ENCODE measurements at regions not wholly inside any gene's neighbourhood (a gene's known extent, or its start where the extent isn't known, plus 50 kb on each side); places are given as distances from the start of the nearest gene placed in this dataset.

GRCh38 chr20:51189814-51190782 lies 167.2 kb upstream of the KCNG1 start:
- ChIA-PET CTCF (interaction anchor here (1.4 to 1.5 kb wide), 2 partner anchors 14 to 117 kb away, joined by 4 to 5 read pairs; no protein-coding TSS in a partner anchor), POLR2A (no interaction called here)
- no peak overlapping the region for H2AFZ ChIP-seq (ENCODE audit: low read depth)
- DNase-seq, result no peak
- WGBS (ENCODE audit: low lambda C conversion rate), result 64% methylated on average over 11 of the region's 12 CpGs
- H3K9me3 ChIP-seq, result no peaks in the 10 kb centered on the region
- H3K9me2 ChIP-seq, result no peaks in the 10 kb centered on the region
- H3F3A ChIP-seq (replicated peaks; ENCODE audit: insufficient read depth), result no peaks in the 10 kb centered on the region
- peaks cover 0 to 26% of the 10 kb centered on the region in 2 experiments; a peak in 1 of 4 replicates for H3K4me1 ChIP-seq (ENCODE audit: control insufficient read depth in 1 of 2, insufficient read depth in 2 of 2, low read depth in 1 of 2, low read length in 1 of 2)
- no peaks in the 10 kb centered on the region for H3K36me3 ChIP-seq (replicated peaks in 1 of 2; ENCODE audit: control insufficient read depth in 1 of 2, insufficient read depth in 2 of 2, low read length in 1 of 2)
- H3K9ac ChIP-seq, result no peak overlapping the region
- TF ChIP-seq TCF12 (IDR thresholded peaks at IDR 0.05) (no peak), YY1 (IDR thresholded peaks at IDR 0.05; ENCODE audit: low read depth) (no peak), ELF1 (IDR thresholded peaks at IDR 0.05) (no peak), POLR2AphosphoS5 (IDR thresholded peaks at IDR 0.05; ENCODE audit: low read depth, low read length) (no peak), MXI1 (IDR thresholded peaks at IDR 0.05; ENCODE audit: low read depth, low read length) (no peak), RAD21 (IDR thresholded peaks at IDR 0.05; ENCODE audit: low read length) (no peak), EP300 (IDR thresholded peaks at IDR 0.05; ENCODE audit: borderline replicate concordance in 1 of 2, low read depth in 1 of 2, low read length in 1 of 2) (no peak), EZH2phosphoT487 (IDR thresholded peaks at IDR 0.05; ENCODE audit: borderline replicate concordance, low read depth) (no peak)
- H3K4me2 ChIP-seq, result no peak overlapping the region
- no peak overlapping the region for H3K4me3 ChIP-seq (ENCODE audit: low read depth in 2 of 2, low read length in 1 of 2)
- no peak overlapping the region for H3K27ac ChIP-seq (ENCODE audit: low read depth in 2 of 2, low read length in 1 of 2)
- no peaks in the 10 kb centered on the region for H4K20me1 ChIP-seq (ENCODE audit: insufficient read depth)
- H3K27me3 ChIP-seq (ENCODE audit: insufficient read depth), result no peaks in the 10 kb centered on the region
- H3K79me2 ChIP-seq (ENCODE audit: insufficient read depth), result no peaks in the 10 kb centered on the region

- Histone ChIP-seq H3K9me2 (no peaks in the 10 kb centered on the region), H3K9ac (no peak overlapping the region), H3K4me2 (no peak overlapping the region), H3K27me3 (ENCODE audit: insufficient read depth) (no peaks in the 10 kb centered on the region), H3K4me1 (ENCODE audit: control insufficient read depth in 1 of 2, insufficient read depth in 2 of 2, low read depth in 1 of 2, low read length in 1 of 2) (peaks cover 0 to 27% of the 10 kb centered on the region in 2 experiments; a peak in 1 of 4 replicates), H3K36me3 (replicated peaks in 1 of 2; ENCODE audit: control insufficient read depth in 1 of 2, insufficient read depth in 2 of 2, low read length in 1 of 2) (no peaks in the 10 kb centered on the region), H3K9me3 (no peaks in the 10 kb centered on the region), H3K79me2 (ENCODE audit: insufficient read depth) (no peaks in the 10 kb centered on the region), H3F3A (replicated peaks; ENCODE audit: insufficient read depth) (no peaks in the 10 kb centered on the region), H3K4me3 (ENCODE audit: low read depth in 2 of 2, low read length in 1 of 2) (no peak overlapping the region), H3K27ac (ENCODE audit: low read depth in 2 of 2, low read length in 1 of 2) (no peak overlapping the region), H2AFZ (ENCODE audit: low read depth) (no peak overlapping the region), H4K20me1 (ENCODE audit: insufficient read depth) (no peaks in the 10 kb centered on the region)
- no peak for DNase-seq
- 72% methylated on average over 7 of the region's 10 CpGs for WGBS (ENCODE audit: low lambda C conversion rate)
- CTCF ChIA-PET, result interaction anchor here (0.8 to 1.6 kb wide), 6 partner anchors 15 to 201 kb away, joined by 3 to 6 read pairs (median 4); no protein-coding TSS in a partner anchor
- POLR2A ChIA-PET, result no interaction called here
- TF ChIP-seq SMC3 (IDR thresholded peaks at IDR 0.05; ENCODE audit: low read depth, low read length) (no peak), EZH2phosphoT487 (IDR thresholded peaks at IDR 0.05; ENCODE audit: borderline replicate concordance, low read depth) (no peak), TEAD4 (IDR thresholded peaks at IDR 0.05; ENCODE audit: borderline replicate concordance, insufficient read depth) (no peak), ELF1 (IDR thresholded peaks at IDR 0.05) (no peak), REST (IDR thresholded peaks at IDR 0.05; ENCODE audit: low read depth, low read length) (no peak), NFIC (IDR thresholded peaks at IDR 0.05; ENCODE audit: borderline replicate concordance) (no peak), FOSL2 (IDR thresholded peaks at IDR 0.05; ENCODE audit: borderline replicate concordance, low read depth) (no peak), RAD21 (IDR thresholded peaks at IDR 0.05; ENCODE audit: low read length) (no peak), IRF3 (IDR thresholded peaks at IDR 0.05; ENCODE audit: low read depth, low read length) (no peak), PBX3 (IDR thresholded peaks at IDR 0.05) (no peak), TAF1 (IDR thresholded peaks at IDR 0.05; ENCODE audit: borderline replicate concordance, low read depth, low read length) (no peak), ZBTB33 (IDR thresholded peaks at IDR 0.05; ENCODE audit: borderline replicate concordance, low read depth) (no peak), NRF1 (IDR thresholded peaks at IDR 0.05; ENCODE audit: low read depth, low read length) (no peak)
These were observed 166.0 kb upstream of the KCNG1 start for GRCh38 chr20:51188941-51189340.

All from SK-N-SH (cell line).